OCI-LY7 (cell line): ENCODE measurements at regions not wholly inside any gene's neighbourhood (a gene's known extent, or its start where the extent isn't known, plus 50 kb on each side); places are given as distances from the start of the nearest gene placed in this dataset.

Source experiments
- EZH2phosphoT487 ChIP-seq: fragments of 200-600 bp; sonication (generic); IDR thresholded peaks from 2 replicates; pipeline ENCODE4 v1.6.1; 2018; ENCODE audit warnings: low read depth, borderline replicate concordance, mild to moderate bottlenecking, mixed run types, antibody characterized with exemption, low read length, moderate library complexity, mixed read lengths
- TF ChIP-seq, protein P1 (sequence below): fragments of 200-600 bp; sonication (generic); conservative IDR thresholded peaks from 2 replicates; pipeline ENCODE4 v1.5.1; 2014; ENCODE audit warnings: mild to moderate bottlenecking, antibody characterized with exemption, low read length, moderate library complexity, mixed read lengths

DNA sequence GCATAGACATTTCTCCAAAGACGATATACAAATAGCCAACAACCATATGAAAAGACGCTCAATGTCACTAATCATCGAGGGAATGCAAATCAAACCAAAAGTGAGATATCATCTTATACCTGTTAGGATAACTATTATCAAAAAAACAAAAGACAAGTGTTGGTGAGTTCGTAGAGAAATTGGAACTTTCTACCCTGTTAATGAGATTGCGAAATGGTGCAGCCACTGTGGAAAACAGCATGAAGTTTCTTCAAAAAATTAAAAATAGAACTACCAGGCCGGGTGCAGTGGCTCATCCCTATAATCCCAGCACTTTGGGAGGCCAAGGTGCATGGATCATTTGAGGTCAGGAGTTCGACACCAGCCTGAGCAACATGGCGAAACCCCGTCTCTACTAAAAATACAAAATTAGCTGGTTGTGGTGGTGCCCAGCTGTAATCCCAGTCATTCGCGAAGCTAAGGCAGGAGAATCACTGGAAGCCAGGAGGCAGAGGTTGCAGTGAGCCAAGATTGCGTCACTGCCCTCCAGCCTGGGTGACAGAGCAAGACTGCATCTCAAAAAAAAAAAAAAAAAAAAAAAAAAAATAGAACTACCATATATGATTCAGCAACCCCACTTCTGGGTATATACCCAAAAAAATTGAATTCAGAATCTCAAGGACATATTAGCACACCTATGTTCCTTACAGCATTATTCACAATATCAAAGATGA, 170.0 kb upstream of the ZNF184 start:
- TF ChIP-seq, protein P1, sequence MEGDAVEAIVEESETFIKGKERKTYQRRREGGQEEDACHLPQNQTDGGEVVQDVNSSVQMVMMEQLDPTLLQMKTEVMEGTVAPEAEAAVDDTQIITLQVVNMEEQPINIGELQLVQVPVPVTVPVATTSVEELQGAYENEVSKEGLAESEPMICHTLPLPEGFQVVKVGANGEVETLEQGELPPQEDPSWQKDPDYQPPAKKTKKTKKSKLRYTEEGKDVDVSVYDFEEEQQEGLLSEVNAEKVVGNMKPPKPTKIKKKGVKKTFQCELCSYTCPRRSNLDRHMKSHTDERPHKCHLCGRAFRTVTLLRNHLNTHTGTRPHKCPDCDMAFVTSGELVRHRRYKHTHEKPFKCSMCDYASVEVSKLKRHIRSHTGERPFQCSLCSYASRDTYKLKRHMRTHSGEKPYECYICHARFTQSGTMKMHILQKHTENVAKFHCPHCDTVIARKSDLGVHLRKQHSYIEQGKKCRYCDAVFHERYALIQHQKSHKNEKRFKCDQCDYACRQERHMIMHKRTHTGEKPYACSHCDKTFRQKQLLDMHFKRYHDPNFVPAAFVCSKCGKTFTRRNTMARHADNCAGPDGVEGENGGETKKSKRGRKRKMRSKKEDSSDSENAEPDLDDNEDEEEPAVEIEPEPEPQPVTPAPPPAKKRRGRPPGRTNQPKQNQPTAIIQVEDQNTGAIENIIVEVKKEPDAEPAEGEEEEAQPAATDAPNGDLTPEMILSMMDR, result no peak
- TF ChIP-seq EZH2phosphoT487, result no peak
